Small intestine (tissue), 7 donors: ENCODE measurements at regions not wholly inside any gene's neighbourhood (a gene's known extent, or its start where the extent isn't known, plus 50 kb on each side); places are given as distances from the start of the nearest gene placed in this dataset.

ENCODE experiments used
- DNase-seq, 2 donors: peaks; one replicate each; pipeline versions ENCODE4 v3.0.0 to v3.0.0-alpha.2; 2013
- FAIRE-seq: peaks from 2 replicates; lab custom pipeline; 2012; peaks lifted over from hg19 to GRCh38; lab: Jason Lieb, UNC
- H3K27ac ChIP-seq, 3 donors: one replicate each; pipeline ENCODE4 v1.5.1; 2013; ENCODE audit warnings: low read length in 2 of 3, mild to moderate bottlenecking in 2 of 3, control low read depth in 1 of 3, inconsistent platforms in 1 of 3, low read depth in 1 of 3, moderate library complexity in 1 of 3
- H3K27me3 ChIP-seq, 3 donors: one replicate each; pipeline ENCODE4 v1.6.1; 2013; ENCODE audit warnings: low read length in 3 of 3, inconsistent platforms in 1 of 3; ENCODE audit not compliant: control insufficient read depth in 3 of 3, insufficient read depth in 3 of 3
- H3K36me3 ChIP-seq, 3 donors: one replicate each; pipeline ENCODE4 v1.6.1; 2013; ENCODE audit warnings: low read length in 3 of 3, inconsistent platforms in 1 of 3, low read depth in 1 of 3, mild to moderate bottlenecking in 1 of 3, moderate library complexity in 1 of 3; ENCODE audit not compliant: control insufficient read depth in 3 of 3, insufficient read depth in 2 of 3
- H3K4me1 ChIP-seq, 3 donors: one replicate each; pipeline ENCODE4 v1.6.1; 2013; ENCODE audit warnings: low read length in 2 of 3, inconsistent platforms in 1 of 3, low read depth in 1 of 3, mild to moderate bottlenecking in 1 of 3, moderate library complexity in 1 of 3; ENCODE audit not compliant: control insufficient read depth in 3 of 3, insufficient read depth in 2 of 3
- H3K4me3 ChIP-seq, 3 donors: one replicate each; pipeline ENCODE4 v1.5.1; 2013; ENCODE audit warnings: low read length in 3 of 3, control low read depth in 1 of 3, inconsistent platforms in 1 of 3, low read depth in 1 of 3, mild to moderate bottlenecking in 1 of 3, moderate library complexity in 1 of 3
- H3K9me3 ChIP-seq, 2 donors: one replicate each; pipeline ENCODE4 v1.6.1; 2013; ENCODE audit warnings: low read depth in 1 of 2, low read length in 1 of 2; ENCODE audit not compliant: control insufficient read depth in 2 of 2, insufficient read depth in 1 of 2
- WGBS, 3 donors: extraction: QIAGEN DNeasy Blood & Tissue Kit; methylation state at CpG; one replicate each; pipeline ENCODE4 v1.1.7; 2013; 5-methylcytosine and 5-hydroxymethylcytosine counted together
- donor health status: healthy with polysubstance abuse.
- donor health status: control.
- donor health status: control.
- donor health status: Bipolar disorder and iron deficiency.
- donor health status: healthy.

DNA sequence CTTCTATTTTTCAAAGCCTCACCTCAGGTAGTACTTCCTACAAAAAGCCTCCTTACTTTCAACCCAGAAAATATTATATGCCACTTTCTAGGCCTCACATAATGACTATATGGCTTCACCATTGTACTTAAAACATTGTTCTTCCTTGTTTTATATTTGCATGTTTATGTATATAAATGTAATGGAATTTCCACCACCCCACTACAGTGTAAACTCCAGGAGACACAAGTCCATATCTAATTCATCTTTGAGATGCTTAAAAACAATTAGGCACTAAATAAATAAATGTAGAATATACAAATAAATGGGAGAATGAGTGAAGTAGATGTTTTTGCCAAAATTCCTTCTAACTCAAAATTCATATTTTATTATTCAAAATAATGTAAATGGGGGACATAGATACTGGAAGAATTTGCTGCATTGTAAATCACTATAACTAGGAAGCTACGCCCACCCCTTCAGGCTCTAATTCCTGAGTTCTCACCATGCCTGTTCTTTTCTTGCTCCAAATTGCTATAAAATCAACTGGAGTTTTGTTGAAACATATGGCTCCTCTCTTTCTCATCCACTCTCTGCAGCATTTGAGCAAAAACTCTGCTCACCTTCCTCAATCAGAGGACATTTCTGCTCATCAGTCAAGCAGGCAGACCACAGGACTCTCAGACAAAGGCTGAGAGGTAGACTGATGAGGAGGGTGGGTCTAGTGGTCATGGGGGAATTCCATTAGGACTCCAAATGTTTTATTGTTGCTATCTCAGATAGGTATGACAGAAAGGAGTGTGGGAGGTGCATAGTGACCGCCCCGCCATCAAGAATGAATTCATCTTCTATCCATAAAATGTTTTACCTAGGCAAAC, 243.0 kb downstream of the HNMT start:
- no peak for FAIRE-seq

DNA sequence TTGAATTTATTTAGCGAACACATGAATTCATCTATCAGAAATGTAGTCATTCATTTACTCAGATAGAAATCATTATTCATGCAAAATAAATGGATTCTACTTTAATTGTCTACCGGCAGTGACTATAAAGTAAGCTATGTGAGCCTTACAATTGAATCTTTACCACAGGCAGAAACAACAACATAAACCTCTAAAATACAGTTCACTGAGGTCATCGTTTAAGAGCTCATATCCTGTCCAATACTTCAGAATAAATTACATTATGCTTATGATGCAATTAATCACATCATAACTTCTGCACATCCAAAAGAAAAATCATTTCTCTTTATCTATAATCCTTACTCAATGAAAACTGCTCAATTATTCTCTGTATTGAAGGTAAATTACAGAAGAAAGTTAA, 244.7 kb downstream of the HNMT start:
- Histone ChIP-seq H3K9me3 (peaks cover 0 to 6% of the 10 kb centered on the region in 2 donors), H3K36me3 (no peaks in the 10 kb centered on the region), H3K27ac (no peak overlapping the region), H3K4me1 (no peaks in the 10 kb centered on the region), H3K4me3 (no peak overlapping the region), H3K27me3 (no peaks in the 10 kb centered on the region)
- 68 to 87% (median 87%) methylated on average over 3 of the region's 3 CpGs for WGBS, 3 donors
- FAIRE-seq (no peak), DNase-seq (no peak)

More for the DNA sequence above, 243.0 kb downstream of the HNMT start:
- no peak overlapping the region for H3K4me3 ChIP-seq
- 91 to 97% (median 95%) methylated on average over 3 of the region's 3 CpGs for WGBS, 3 donors
- no peaks in the 10 kb centered on the region for H3K36me3 ChIP-seq
- H3K27me3 ChIP-seq = no peaks in the 10 kb centered on the region
- DNase-seq = no peak
- H3K27ac ChIP-seq = no peak overlapping the region
- H3K9me3 ChIP-seq = peaks cover 0 to 7% of the 10 kb centered on the region in 2 donors
- no peaks in the 10 kb centered on the region for H3K4me1 ChIP-seq

GRCh38 chr2:138210487-138210886, 246.2 kb downstream of the HNMT start:
- 71 to 78% (median 75%) methylated on average over 2 of the region's 2 CpGs for WGBS, 3 donors
- no peak overlapping the region for H3K4me3 ChIP-seq
- no peak overlapping the region for H3K27ac ChIP-seq
- H3K36me3 ChIP-seq = no peaks in the 10 kb centered on the region
- no peaks in the 10 kb centered on the region for H3K4me1 ChIP-seq
- no peaks in the 10 kb centered on the region for H3K27me3 ChIP-seq
- no peak for DNase-seq
- FAIRE-seq = no peak
- H3K9me3 ChIP-seq = no peaks in the 10 kb centered on the region

- no peak for FAIRE-seq
- Histone ChIP-seq H3K27ac (no peak overlapping the region), H3K36me3 (no peaks in the 10 kb centered on the region), H3K4me1 (no peaks in the 10 kb centered on the region), H3K9me3 (no peaks in the 10 kb centered on the region), H3K27me3 (no peaks in the 10 kb centered on the region), H3K4me3 (no peak overlapping the region)
- 80 to 93% (median 90%) methylated on average over 2 of the region's 2 CpGs for WGBS, 3 donors
- DNase-seq = no peak
Measured at GRCh38 chr2:138212434-138212833, 248.2 kb downstream of the HNMT start.

GRCh38 chr2:138213084-138213483, 248.8 kb downstream of the HNMT start:
- DNase-seq = no peak
- Histone ChIP-seq H3K9me3 (no peaks in the 10 kb centered on the region), H3K36me3 (no peaks in the 10 kb centered on the region), H3K27ac (no peak overlapping the region), H3K27me3 (no peaks in the 10 kb centered on the region), H3K4me1 (no peaks in the 10 kb centered on the region), H3K4me3 (no peak overlapping the region)
- 55 to 69% (median 64%) methylated on average over 2 of the region's 2 CpGs for WGBS, 3 donors
- no peak for FAIRE-seq

- Histone ChIP-seq H3K9me3 (no peaks in the 10 kb centered on the region), H3K4me3 (no peak overlapping the region), H3K36me3 (no peaks in the 10 kb centered on the region), H3K27me3 (no peaks in the 10 kb centered on the region), H3K27ac (no peak overlapping the region), H3K4me1 (no peaks in the 10 kb centered on the region)
- FAIRE-seq = no peak
- DNase-seq = no peak
Measured at GRCh38 chr2:138213624-138214023, 249.4 kb downstream of the HNMT start.

GRCh38 chr2:138215958-138216357, 251.7 kb downstream of the HNMT start:
- WGBS, 3 donors = 31 to 89% (median 83%) methylated on average over 1 of the region's 1 CpG
- Histone ChIP-seq H3K4me1 (no peaks in the 10 kb centered on the region), H3K36me3 (no peaks in the 10 kb centered on the region), H3K27ac (no peak overlapping the region), H3K27me3 (no peaks in the 10 kb centered on the region), H3K9me3 (no peaks in the 10 kb centered on the region), H3K4me3 (no peak overlapping the region)
- DNase-seq (no peak), FAIRE-seq (no peak)

DNA sequence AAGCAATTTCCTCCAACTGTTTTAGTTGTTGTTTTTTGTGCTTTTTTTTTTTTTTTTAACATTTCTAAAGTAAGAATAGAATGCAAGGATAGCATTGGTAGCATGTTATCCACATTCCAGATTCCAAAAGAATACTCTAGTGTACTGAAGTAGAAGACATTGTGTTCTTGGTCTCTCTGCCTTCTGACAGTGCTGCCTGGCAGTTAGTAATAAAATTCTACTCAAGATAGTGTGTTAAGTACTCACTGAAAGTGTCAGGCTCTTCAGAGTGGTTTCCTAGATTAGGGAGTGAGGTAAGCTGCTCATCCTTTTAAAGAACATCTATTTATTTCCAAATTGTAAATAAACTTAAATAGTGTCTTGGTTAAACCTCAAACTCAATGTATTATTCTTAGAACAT, 253.7 kb downstream of the HNMT start:
- H3K36me3 ChIP-seq = no peaks in the 10 kb centered on the region
- H3K27ac ChIP-seq = no peak overlapping the region
- no peaks in the 10 kb centered on the region for H3K27me3 ChIP-seq
- no peak for DNase-seq
- H3K9me3 ChIP-seq = no peaks in the 10 kb centered on the region
- no peaks in the 10 kb centered on the region for H3K4me1 ChIP-seq
- FAIRE-seq = no peak
- H3K4me3 ChIP-seq = no peak overlapping the region

DNA sequence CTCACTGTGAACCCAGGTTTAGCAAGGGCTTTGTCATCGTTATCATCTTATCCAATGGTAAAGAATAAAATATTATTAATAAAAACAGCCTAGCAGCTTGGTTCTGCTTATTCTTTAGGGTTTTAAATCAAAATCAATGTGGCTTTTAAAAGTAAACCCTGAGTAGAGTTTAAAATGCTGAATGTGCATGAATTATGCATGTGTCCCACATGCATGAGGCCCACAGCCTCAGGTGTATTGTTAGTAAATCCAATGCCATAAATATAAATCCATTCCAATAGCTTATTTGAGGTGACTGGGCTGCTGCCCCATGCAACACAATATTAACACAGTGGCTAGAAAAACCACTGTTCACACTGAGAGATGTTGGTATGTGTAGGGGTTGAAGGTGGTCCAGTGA, 254.1 kb downstream of the HNMT start:
- WGBS, 3 donors = 86 to 98% (median 89%) methylated on average over 1 of the region's 1 CpG
- no peaks in the 10 kb centered on the region for H3K4me1 ChIP-seq
- DNase-seq (no peak), FAIRE-seq (no peak)
- no peaks in the 10 kb centered on the region for H3K36me3 ChIP-seq
- no peak overlapping the region for H3K4me3 ChIP-seq
- H3K9me3 ChIP-seq = no peaks in the 10 kb centered on the region
- H3K27me3 ChIP-seq = no peaks in the 10 kb centered on the region
- H3K27ac ChIP-seq = no peak overlapping the region
